IMR-90 (cell line): ENCODE measurements at regions not wholly inside any gene's neighbourhood (a gene's known extent, or its start where the extent isn't known, plus 50 kb on each side); places are given as distances from the start of the nearest gene placed in this dataset.

ENCODE experiments used
- ATAC-seq: fragments of 200-7000 bp; cut with Tn5 transposase; 2 replicates; pipeline ENCODE4 v1.9.1; 2020; ENCODE audit warnings: low read depth, mild to moderate bottlenecking, moderate library complexity
- BruUV-seq: library from RNA; stranded (reverse); fragments of 400-500 nt; replicated peaks from 2 replicates; lab custom pipeline; 2021; lab: Mats Ljungman, UMichigan
- CTCF ChIA-PET: fragments of 300-600 bp; formaldehyde crosslinking; extraction: SDS; loops from one replicate; lab custom pipeline; 2021; ENCODE audit warnings: antibody characterized with exemption; lab: Yijun Ruan, JAX
- POLR2A ChIA-PET: fragments of 300-600 bp; sonication (Branson Sonifier 250); formaldehyde crosslinking; loops from one replicate; lab custom pipeline; 2022; ENCODE audit warnings: antibody characterized with exemption; ENCODE audit not compliant: unreplicated experiment; lab: Charles Lee
- DNase-seq: peaks from one replicate; pipeline ENCODE4 v3.0.0; 2013
- H2AFZ ChIP-seq: replicated peaks from 2 replicates; pipeline ENCODE3; 2013; ENCODE audit warnings: low read length, mild to moderate bottlenecking; ENCODE audit not compliant: poor library complexity
- H2AK5ac ChIP-seq: 2 replicates; pipeline ENCODE4 v1.6.1; 2013; ENCODE audit warnings: low read depth, low read length, inconsistent platforms
- H2AK9ac ChIP-seq: replicated peaks from 2 replicates; pipeline ENCODE3; 2013; ENCODE audit warnings: mild to moderate bottlenecking, low read depth, low read length, moderate library complexity; ENCODE audit not compliant: poor library complexity
- H2BK120ac ChIP-seq: 2 replicates; pipeline ENCODE4 v1.6.1; 2013; ENCODE audit warnings: low read depth, low read length, inconsistent platforms
- H2BK15ac ChIP-seq: 3 replicates; pipeline ENCODE4 v1.6.1; 2013; ENCODE audit warnings: low read depth, low read length, inconsistent platforms
- H2BK20ac ChIP-seq: 2 replicates; pipeline ENCODE4 v1.6.1; 2013; ENCODE audit warnings: low read depth, mild to moderate bottlenecking, inconsistent platforms, low read length, moderate library complexity
- H2BK5ac ChIP-seq: 2 replicates; pipeline ENCODE4 v1.6.1; 2013; ENCODE audit warnings: mild to moderate bottlenecking, low read depth, low read length, inconsistent platforms; ENCODE audit not compliant: poor library complexity, severe bottlenecking
- H3K14ac ChIP-seq: replicated peaks from 2 replicates; pipeline ENCODE4 v1.6.1; 2013; ENCODE audit warnings: low read depth, low read length, inconsistent platforms
- H3K18ac ChIP-seq: 2 replicates; pipeline ENCODE4 v1.6.1; 2013; ENCODE audit warnings: low read depth, low read length, control low read depth
- H3K23ac ChIP-seq: 2 replicates; pipeline ENCODE4 v1.6.1; 2013; ENCODE audit warnings: low read depth, low read length, inconsistent platforms
- H3K27ac ChIP-seq: 2 replicates; pipeline ENCODE4 v1.5.1; 2013; ENCODE audit warnings: mild to moderate bottlenecking, control low read depth, low read length; ENCODE audit not compliant: insufficient read depth
- H3K27me3 ChIP-seq: 2 replicates; pipeline ENCODE4 v1.6.1; 2013; ENCODE audit warnings: low read length; ENCODE audit not compliant: control insufficient read depth, insufficient read depth
- H3K36me3 ChIP-seq: 2 replicates; pipeline ENCODE4 v1.6.1; 2013; ENCODE audit warnings: low read length, mixed read lengths; ENCODE audit not compliant: control insufficient read depth, insufficient read depth
- H3K4ac ChIP-seq: 2 replicates; pipeline ENCODE4 v1.6.1; 2013; ENCODE audit warnings: low read depth, low read length, inconsistent platforms
- H3K4me1 ChIP-seq: 2 replicates; pipeline ENCODE4 v1.6.1; 2013; ENCODE audit warnings: low read length, mixed read lengths; ENCODE audit not compliant: control insufficient read depth, insufficient read depth
- H3K4me2 ChIP-seq: 2 replicates; pipeline ENCODE4 v1.6.1; 2013; ENCODE audit warnings: low read depth, mild to moderate bottlenecking, control low read depth, low read length, moderate library complexity
- H3K4me3 ChIP-seq: 2 replicates; pipeline ENCODE4 v1.5.1; 2013; ENCODE audit warnings: low read depth, mild to moderate bottlenecking, control low read depth, low read length, moderate library complexity; ENCODE audit not compliant: insufficient read depth
- H3K56ac ChIP-seq: 2 replicates; pipeline ENCODE4 v1.6.1; 2013; ENCODE audit warnings: low read length, inconsistent platforms; ENCODE audit not compliant: insufficient read depth; ENCODE audit errors: extremely low read depth
- H3K79me1 ChIP-seq, 2 experiments: 2 replicates each; pipeline ENCODE4 v1.6.1; 2013; ENCODE audit warnings: low read length in 2 of 2, inconsistent platforms in 1 of 2, low read depth in 1 of 2
- H3K9ac ChIP-seq: 2 replicates; pipeline ENCODE4 v1.6.1; 2013; ENCODE audit warnings: low read depth, low read length, control low read depth
- H3K9me1 ChIP-seq: 2 replicates; pipeline ENCODE4 v1.6.1; 2013; ENCODE audit warnings: low read length, inconsistent platforms; ENCODE audit not compliant: insufficient read depth
- H3K9me3 ChIP-seq: 2 replicates; pipeline ENCODE4 v1.6.1; 2013; ENCODE audit warnings: low read length; ENCODE audit not compliant: control insufficient read depth, insufficient read depth
- H4K20me1 ChIP-seq: 2 replicates; pipeline ENCODE4 v1.6.1; 2013; ENCODE audit warnings: low read length, inconsistent platforms; ENCODE audit not compliant: insufficient read depth
- H4K5ac ChIP-seq: 2 replicates; pipeline ENCODE4 v1.6.1; 2013; ENCODE audit warnings: mild to moderate bottlenecking, low read depth, low read length, control low read depth
- H4K8ac ChIP-seq, 2 experiments: 2 replicates each; pipeline ENCODE4 v1.6.1; 2013; ENCODE audit warnings: low read depth in 2 of 2, low read length in 2 of 2, control low read depth in 1 of 2, inconsistent platforms in 1 of 2
- H4K91ac ChIP-seq: 2 replicates; pipeline ENCODE4 v1.6.1; 2013; ENCODE audit warnings: low read depth, low read length, inconsistent platforms; ENCODE audit not compliant: insufficient read depth
- CHD1 ChIP-seq: IDR thresholded peaks from 2 replicates; pipeline ENCODE4 v1.6.1; 2012; ENCODE audit warnings: low read depth, low read length, improper control_type of control experiment
- FOS ChIP-seq: fragments of 150-350 bp; IDR thresholded peaks from 2 replicates; pipeline ENCODE4 v1.6.1; 2016; ENCODE audit warnings: low read depth, low read length
- MAZ ChIP-seq: IDR thresholded peaks from 2 replicates; pipeline ENCODE4 v1.6.1; 2012; ENCODE audit warnings: low read depth, mild to moderate bottlenecking, low read length, improper control_type of control experiment, moderate library complexity, borderline replicate concordance
- MXI1 ChIP-seq: IDR thresholded peaks from 2 replicates; pipeline ENCODE4 v1.6.1; 2012; ENCODE audit warnings: low read depth, mild to moderate bottlenecking, low read length, moderate library complexity, borderline replicate concordance
- POLR2A ChIP-seq: IDR thresholded peaks from 2 replicates; pipeline ENCODE4 v1.6.1; 2012; ENCODE audit warnings: mild to moderate bottlenecking, low read depth, low read length
- RAD21 ChIP-seq: IDR thresholded peaks from 2 replicates; pipeline ENCODE4 v1.6.1; 2012; ENCODE audit warnings: low read length, improper control_type of control experiment
- RCOR1 ChIP-seq: IDR thresholded peaks from 2 replicates; pipeline ENCODE4 v1.6.1; 2012; ENCODE audit warnings: mild to moderate bottlenecking, low read length, improper control_type of control experiment; ENCODE audit not compliant: insufficient replicate concordance
- RFX5 ChIP-seq: IDR thresholded peaks from 2 replicates; pipeline ENCODE4 v1.8.0; 2012; ENCODE audit warnings: low read depth, mild to moderate bottlenecking, low read length, moderate library complexity
- SMC3 ChIP-seq: fragments of 150-350 bp; IDR thresholded peaks from 2 replicates; pipeline ENCODE4 v1.6.1; 2016; ENCODE audit warnings: low read depth, mild to moderate bottlenecking, antibody characterized with exemption, low read length, moderate library complexity
- WGBS, 2 experiments: methylation state at CpG; one replicate each; pipeline versions ENCODE4 v1.1.5 to v1.1.7; 2013; ENCODE audit warnings: missing lambda C conversion rate in 2 of 2; ENCODE audit not compliant: insufficient read length in 1 of 2; ENCODE audit errors: extremely low coverage in 2 of 2; 5-methylcytosine and 5-hydroxymethylcytosine counted together
- dilution Hi-C: fragments of 300-500 bp; cut with HindIII; formaldehyde crosslinking; loops from one replicate; pipeline ENCODE4 v1.14.3; 2018; ENCODE audit warnings: low sequenced_read_pairs; ENCODE audit not compliant: unreplicated experiment
- in situ Hi-C: fragments of 300-500 bp; cut with MboI; formaldehyde crosslinking; loops from 3 replicates; pipeline ENCODE4 v1.14.3; 2019; ENCODE audit warnings: low sequenced_read_pairs, inconsistent platforms, mixed read lengths
- intact Hi-C: fragments of 100-400 bp; cut with micrococcal nuclease; formaldehyde crosslinking; loops from 2 replicates; pipeline ENCODE4 v1.10.0; 2022
- TF ChIP-seq, protein P1 (sequence below): fragments of 150-350 bp; IDR thresholded peaks from 2 replicates; pipeline ENCODE4 v1.6.1; 2017; ENCODE audit warnings: mild to moderate bottlenecking, antibody characterized with exemption, low read length, low read depth
- TF ChIP-seq, protein P2 (sequence below): fragments of 150-350 bp; IDR thresholded peaks from 2 replicates; pipeline ENCODE4 v1.6.1; 2016; ENCODE audit warnings: low read depth, mild to moderate bottlenecking, low read length, moderate library complexity, borderline replicate concordance

DNA sequence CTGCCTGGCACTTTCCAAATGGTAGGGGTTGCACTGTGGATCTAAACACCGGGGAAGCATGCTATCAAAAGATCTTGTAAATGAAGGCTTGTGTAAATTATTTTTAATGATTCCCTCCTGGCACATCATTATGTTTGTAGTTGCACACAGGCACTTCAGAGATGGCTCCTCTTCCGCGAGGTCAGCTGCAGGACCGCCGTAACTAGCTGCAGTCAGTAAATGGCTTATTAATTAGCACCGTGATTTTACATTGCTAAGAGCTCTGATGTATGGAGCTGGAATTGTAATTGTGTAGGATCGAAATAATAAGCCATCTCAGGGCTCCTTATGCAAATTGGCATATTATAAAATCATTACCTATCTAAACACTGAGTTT is 397.6 kb upstream of the IRX1 start:
- Histone ChIP-seq H3K56ac (no peak overlapping the region), H3K14ac (no peak overlapping the region), H3K79me1 (no peaks in the 10 kb centered on the region), H3K9ac (no peak overlapping the region), H4K8ac (no peak overlapping the region), H3K4ac (no peak overlapping the region), H3K9me1 (no peaks in the 10 kb centered on the region), H2BK15ac (no peak overlapping the region), H3K23ac (no peak overlapping the region), H2BK20ac (no peak overlapping the region), H4K20me1 (no peaks in the 10 kb centered on the region), H2BK5ac (no peak overlapping the region), H2AK5ac (no peak overlapping the region), H4K91ac (no peak overlapping the region), H3K4me1 (no peaks in the 10 kb centered on the region), H2BK120ac (no peak overlapping the region), H3K9me3 (peaks cover 32% of the 10 kb centered on the region), H3K4me3 (no peak overlapping the region), H2AK9ac (no peak overlapping the region), H3K4me2 (no peak overlapping the region), H3K27ac (no peak overlapping the region), H2AFZ (no peak overlapping the region), H4K5ac (no peak overlapping the region), H3K18ac (no peak overlapping the region), H3K36me3 (no peaks in the 10 kb centered on the region), H3K27me3 (no peaks in the 10 kb centered on the region)
- POLR2A ChIA-PET: no interaction called here
- intact Hi-C loops (no loop called here), in situ Hi-C loops (no loop called here), dilution Hi-C loops (no loop called here)
- no peak for ATAC-seq
- WGBS, 2 experiments: no CpG with 5 or more reads among the region's 7 CpGs
- no TSS peak for BruUV-seq
- no peak for TF ChIP-seq RCOR1
- TF ChIP-seq MXI1: no peak
- no peak for TF ChIP-seq POLR2A
- TF ChIP-seq CHD1: no peak
- no peak for TF ChIP-seq SMC3
- TF ChIP-seq RAD21: no peak
- TF ChIP-seq MAZ: no peak
- TF ChIP-seq, protein P1, sequence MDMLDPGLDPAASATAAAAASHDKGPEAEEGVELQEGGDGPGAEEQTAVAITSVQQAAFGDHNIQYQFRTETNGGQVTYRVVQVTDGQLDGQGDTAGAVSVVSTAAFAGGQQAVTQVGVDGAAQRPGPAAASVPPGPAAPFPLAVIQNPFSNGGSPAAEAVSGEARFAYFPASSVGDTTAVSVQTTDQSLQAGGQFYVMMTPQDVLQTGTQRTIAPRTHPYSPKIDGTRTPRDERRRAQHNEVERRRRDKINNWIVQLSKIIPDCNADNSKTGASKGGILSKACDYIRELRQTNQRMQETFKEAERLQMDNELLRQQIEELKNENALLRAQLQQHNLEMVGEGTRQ: no peak
- TF ChIP-seq, protein P2, sequence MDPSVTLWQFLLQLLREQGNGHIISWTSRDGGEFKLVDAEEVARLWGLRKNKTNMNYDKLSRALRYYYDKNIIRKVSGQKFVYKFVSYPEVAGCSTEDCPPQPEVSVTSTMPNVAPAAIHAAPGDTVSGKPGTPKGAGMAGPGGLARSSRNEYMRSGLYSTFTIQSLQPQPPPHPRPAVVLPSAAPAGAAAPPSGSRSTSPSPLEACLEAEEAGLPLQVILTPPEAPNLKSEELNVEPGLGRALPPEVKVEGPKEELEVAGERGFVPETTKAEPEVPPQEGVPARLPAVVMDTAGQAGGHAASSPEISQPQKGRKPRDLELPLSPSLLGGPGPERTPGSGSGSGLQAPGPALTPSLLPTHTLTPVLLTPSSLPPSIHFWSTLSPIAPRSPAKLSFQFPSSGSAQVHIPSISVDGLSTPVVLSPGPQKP: no peak
- TF ChIP-seq FOS: no peak
- no peak for TF ChIP-seq RFX5
- CTCF ChIA-PET: no interaction called here
- no peak for DNase-seq
